Activated naive CD4-positive, alpha-beta T cell treated with Interleukin-2 at 50 U/mL for 16 hours (primary cell): ENCODE measurements at regions not wholly inside any gene's neighbourhood (a gene's known extent, or its start where the extent isn't known, plus 50 kb on each side); places are given as distances from the start of the nearest gene placed in this dataset.
"Not testable (repeated sequence)": the region's sequence is repeated elsewhere in the genome, so short reads cannot be mapped to it uniquely, and the experiment has no call there.

Source experiments
- DNase-seq: peaks from one replicate; pipeline ENCODE4 v3.0.0-alpha.2; 2020

- no peak for DNase-seq
These were observed 992.2 kb downstream of the DIPK2A start for GRCh38 chr3:144963810-144964209.

GRCh38 chr3:144966560-144966959, 994.9 kb downstream of the DIPK2A start:
- no peak for DNase-seq

- DNase-seq: no peak
These were observed 997.2 kb downstream of the DIPK2A start for GRCh38 chr3:144968750-144969350.

- not testable (repeated sequence) for DNase-seq
These were observed 1012.9 kb downstream of the DIPK2A start for GRCh38 chr3:144984481-144984880.

- no peak for DNase-seq
These were observed 1018.2 kb downstream of the DIPK2A start for GRCh38 chr3:144989807-144990206.

GRCh38 chr3:144995856-144996255, 1024.2 kb downstream of the DIPK2A start:
- DNase-seq: no peak

- DNase-seq: no peak
These were observed 1033.8 kb downstream of the DIPK2A start for GRCh38 chr3:145005427-145005826.

GRCh38 chr3:145006271-145006670, 1034.6 kb downstream of the DIPK2A start:
- no peak for DNase-seq

GRCh38 chr3:145013931-145014330, 1042.3 kb downstream of the DIPK2A start:
- no peak for DNase-seq

GRCh38 chr3:145015253-145015652, 1043.6 kb downstream of the DIPK2A start:
- DNase-seq: no peak

GRCh38 chr3:145017959-145018358, 1046.3 kb downstream of the DIPK2A start:
- DNase-seq: no peak

GRCh38 chr3:145022447-145022846, 1050.8 kb downstream of the DIPK2A start:
- DNase-seq: no peak

- DNase-seq: no peak
These were observed 1053.1 kb downstream of the DIPK2A start for GRCh38 chr3:145024700-145025099.

GRCh38 chr3:145027186-145027585, 1055.6 kb downstream of the DIPK2A start:
- DNase-seq: not testable (repeated sequence)

GRCh38 chr3:145032791-145033190, 1061.2 kb downstream of the DIPK2A start:
- DNase-seq: no peak

- DNase-seq: no peak
These were observed 1064.1 kb downstream of the DIPK2A start for GRCh38 chr3:145035682-145036081.

GRCh38 chr3:145054055-145054454, 1082.4 kb downstream of the DIPK2A start:
- not testable (repeated sequence) for DNase-seq

- DNase-seq: no peak
These were observed 1083.9 kb downstream of the DIPK2A start for GRCh38 chr3:145055375-145056076.

- DNase-seq: no peak
These were observed 1086.9 kb downstream of the DIPK2A start for GRCh38 chr3:145058483-145058882.

- DNase-seq: no peak
These were observed 1092.0 kb downstream of the DIPK2A start for GRCh38 chr3:145063616-145064015.

GRCh38 chr3:145070795-145071194, 1090.2 kb downstream of the PLOD2 start:
- no peak for DNase-seq

- no peak for DNase-seq
These were observed 1081.5 kb downstream of the PLOD2 start for GRCh38 chr3:145079436-145079835.

- DNase-seq: no peak
These were observed 1073.9 kb downstream of the PLOD2 start for GRCh38 chr3:145087038-145087437.

- no peak for DNase-seq
These were observed 1072.1 kb downstream of the PLOD2 start for GRCh38 chr3:145088917-145089316.

- no peak for DNase-seq
These were observed 1071.6 kb downstream of the PLOD2 start for GRCh38 chr3:145089337-145089736.
